GM19324 (cell line): ENCODE measurements at regions not wholly inside any gene's neighbourhood (a gene's known extent, or its start where the extent isn't known, plus 50 kb on each side); places are given as distances from the start of the nearest gene placed in this dataset.

Experiments used
- ATAC-seq: cut with Tn5 transposase; IDR thresholded peaks from one replicate; pipeline ENCODE4 v1.9.1; 2021; ENCODE audit warnings: mild to moderate bottlenecking, moderate library complexity; ENCODE audit not compliant: unreplicated experiment, low FRiP score

GRCh38 chr1:244336232-244336899, 115.3 kb downstream of the ADSS2 start:
- no peak for ATAC-seq

DNA sequence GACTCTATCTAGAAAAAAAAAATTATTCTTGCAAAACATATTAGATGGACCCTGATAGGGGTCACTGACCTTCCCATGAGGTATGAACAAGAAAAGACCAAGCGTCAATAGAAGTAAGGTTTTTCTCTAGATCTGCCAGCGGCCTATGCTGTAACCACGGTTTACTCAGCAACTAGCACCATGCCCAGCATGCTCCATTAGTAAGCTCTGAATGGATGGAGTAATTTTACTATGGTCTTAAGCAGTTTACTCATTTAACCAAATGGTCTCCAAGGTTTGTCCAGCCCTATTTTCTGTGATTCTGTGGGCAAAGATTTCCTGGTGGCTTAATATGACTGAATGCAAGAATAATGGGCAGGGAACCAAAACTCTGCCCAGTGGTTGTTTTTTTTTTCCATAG, 113.9 kb downstream of the ADSS2 start:
- no peak for ATAC-seq

GRCh38 chr1:244339073-244339692, 112.5 kb downstream of the ADSS2 start:
- ATAC-seq: no peak

DNA sequence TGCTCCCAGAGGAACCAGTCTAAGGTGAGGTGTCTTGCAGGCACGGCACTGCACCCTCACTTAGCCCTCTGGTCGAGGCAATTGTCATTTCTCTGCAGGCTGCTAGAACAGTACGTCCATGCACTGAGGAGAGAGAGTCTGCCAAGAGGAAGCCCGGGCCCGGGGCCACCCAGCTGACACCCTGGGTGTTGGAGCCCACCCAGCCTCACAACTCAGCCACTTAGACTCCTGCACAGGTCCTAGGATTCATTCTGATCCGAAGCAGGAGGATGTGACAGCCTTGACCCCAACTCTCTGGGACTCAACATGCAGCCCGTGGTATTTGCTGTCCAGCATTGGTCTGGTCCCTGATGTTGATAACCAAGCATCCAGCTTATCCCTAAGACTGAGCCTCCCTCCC, 111.9 kb downstream of the ADSS2 start:
- no peak for ATAC-seq

DNA sequence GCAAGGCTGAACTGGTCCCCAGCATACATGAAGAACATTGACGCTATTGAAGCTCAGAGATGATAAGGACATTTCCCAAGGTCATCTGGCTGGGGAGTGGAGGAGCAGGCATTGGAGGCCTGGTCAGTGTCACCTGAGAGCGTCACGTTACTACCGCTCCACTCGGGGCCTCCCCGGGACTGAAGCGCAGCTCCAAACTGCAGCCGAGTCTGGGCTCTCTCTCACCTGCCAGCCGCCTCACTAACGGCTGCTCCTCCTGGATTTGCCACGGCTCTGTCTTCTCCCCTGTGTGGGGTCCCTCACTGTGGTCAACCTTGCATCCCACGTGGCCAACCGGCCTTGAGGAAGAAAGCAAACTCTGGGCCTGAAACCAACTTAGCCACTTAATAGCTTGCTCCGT, 111.3 kb downstream of the ADSS2 start:
- no peak for ATAC-seq

DNA sequence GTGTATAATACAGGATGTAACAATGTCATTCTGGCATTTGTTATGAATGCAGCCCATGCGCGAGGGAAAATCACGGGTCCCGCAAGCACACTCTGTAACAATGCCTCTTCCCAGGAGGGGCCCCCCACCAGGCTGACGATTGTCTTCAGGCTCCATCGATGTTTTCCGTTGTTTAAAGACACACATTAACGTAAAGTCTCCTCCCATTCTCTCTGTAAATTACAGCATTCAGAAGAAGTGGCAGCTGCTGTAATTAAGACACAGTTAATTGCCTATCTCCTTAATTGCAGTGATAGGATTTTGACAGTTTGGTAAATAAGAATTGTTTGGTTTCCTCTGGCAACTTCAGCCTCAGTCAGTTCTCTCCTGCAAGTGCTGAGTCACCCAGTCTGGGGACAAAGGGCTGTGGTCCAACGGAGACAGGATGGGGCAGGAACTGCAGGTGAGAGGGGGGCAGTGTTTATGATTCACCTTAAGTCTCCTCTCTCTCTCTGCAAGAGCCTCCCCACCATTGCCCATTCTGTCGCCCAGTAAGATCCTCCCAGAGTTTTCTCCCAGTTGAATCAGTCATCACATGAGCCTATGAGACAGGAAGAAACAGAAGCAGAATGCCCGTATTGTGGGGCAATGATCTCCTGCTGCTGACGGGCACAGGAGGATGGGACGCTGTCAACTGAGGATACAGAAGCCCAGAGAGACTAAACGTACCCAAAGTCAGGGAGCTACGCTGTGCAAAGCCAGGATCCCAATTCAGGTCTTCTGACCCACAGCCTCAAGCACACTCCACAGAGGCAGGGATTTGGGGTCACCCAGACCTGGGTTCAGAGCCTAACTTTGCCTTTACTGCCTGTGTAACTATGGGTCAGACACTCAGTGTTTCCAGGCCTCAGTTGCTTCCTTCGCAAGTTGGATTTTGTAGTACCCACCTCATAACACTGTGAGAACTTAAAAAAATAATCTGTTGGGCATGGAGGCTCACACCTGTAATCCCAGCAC, 110.0 kb downstream of the ADSS2 start:
- no peak for ATAC-seq

DNA sequence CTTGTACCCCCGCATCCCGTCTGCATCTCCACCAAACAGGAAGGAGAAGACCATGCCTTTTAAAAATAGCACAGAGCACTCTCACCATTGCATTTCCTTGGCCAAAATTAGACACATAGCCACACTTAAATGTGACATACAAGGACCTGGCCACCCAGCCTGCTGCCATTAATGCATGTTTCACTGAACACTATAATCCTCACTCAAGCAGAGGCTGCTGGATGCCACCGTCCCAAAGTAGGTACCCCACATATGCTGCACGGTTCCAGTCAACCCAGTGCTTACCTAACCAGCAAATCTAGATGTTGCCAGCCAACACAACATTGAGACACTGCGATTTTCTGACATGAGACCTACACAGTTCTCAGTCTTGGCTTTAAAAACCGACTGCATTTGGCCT, 107.7 kb downstream of the ADSS2 start:
- ATAC-seq: no peak

DNA sequence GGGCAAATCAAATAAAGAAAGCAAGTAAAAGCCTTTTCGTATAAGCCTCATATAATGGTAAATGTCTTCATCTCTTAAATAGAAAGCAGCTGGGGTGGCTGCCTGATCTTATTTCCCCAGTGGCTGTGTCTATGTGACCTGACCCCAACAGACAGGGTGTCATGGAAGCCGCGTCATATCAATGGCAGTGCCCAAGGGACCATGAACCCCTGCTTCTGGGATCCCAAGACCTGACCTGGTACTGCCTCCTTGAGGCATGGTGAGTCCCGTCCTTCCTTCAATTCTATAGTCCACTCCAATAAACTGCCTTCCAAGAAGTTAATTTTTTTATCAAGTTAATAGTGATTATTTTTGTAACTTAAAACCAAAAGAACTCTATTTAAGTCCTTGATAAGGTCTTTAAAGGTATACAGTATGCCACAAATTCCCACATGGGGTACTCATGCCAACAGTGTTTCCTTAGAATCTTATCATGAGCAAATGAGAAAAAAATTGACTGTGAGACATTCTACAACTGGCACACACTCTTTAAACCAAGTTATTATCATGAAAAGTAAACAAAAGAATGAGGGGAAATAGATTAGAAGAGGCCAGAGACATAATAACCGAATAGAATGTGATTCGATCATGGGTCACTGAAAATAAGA, 104.6 kb downstream of the ADSS2 start:
- ATAC-seq: no peak

DNA sequence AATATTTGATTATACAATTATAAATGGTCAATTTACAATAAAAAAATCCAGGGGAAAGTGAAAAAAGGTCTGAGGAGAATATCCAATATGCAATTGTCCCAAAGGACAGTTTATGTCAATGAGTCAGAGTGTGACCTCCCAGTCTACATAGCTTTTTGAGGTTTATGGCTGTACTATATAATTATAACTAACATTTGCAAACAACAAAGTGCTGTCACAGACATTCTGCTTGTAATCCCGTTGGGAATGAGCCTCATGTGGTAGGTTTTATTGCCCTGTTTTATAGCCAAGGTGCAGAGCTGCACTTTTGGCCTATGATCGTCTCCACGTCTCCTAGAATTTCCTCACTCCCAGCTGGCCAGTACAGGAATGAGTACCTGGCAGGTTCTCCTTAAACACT, 103.8 kb downstream of the ADSS2 start:
- no peak for ATAC-seq

GRCh38 chr1:244349103-244349531, 102.6 kb downstream of the ADSS2 start:
- ATAC-seq: no peak

DNA sequence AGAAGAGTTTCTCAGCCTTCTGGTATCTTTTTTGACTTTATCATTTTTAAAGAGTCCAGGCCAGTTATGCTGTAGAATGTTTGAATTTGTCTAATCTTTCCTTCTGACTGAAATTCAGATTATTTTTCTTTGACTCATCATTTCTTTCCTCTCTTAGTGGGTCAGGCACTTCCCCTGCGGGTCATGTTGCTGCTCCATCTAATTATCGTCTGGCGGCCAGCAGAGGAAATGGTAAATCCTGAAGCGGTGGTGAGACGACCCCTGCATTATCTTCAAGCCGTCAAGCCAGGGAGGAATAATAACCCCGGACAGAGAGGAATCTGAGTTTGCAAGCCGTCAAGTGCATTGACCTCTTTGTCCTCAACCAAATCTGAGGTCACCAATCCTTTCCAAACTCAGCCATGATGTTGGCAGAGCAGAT, 102.1 kb downstream of the ADSS2 start:
- no peak for ATAC-seq

DNA sequence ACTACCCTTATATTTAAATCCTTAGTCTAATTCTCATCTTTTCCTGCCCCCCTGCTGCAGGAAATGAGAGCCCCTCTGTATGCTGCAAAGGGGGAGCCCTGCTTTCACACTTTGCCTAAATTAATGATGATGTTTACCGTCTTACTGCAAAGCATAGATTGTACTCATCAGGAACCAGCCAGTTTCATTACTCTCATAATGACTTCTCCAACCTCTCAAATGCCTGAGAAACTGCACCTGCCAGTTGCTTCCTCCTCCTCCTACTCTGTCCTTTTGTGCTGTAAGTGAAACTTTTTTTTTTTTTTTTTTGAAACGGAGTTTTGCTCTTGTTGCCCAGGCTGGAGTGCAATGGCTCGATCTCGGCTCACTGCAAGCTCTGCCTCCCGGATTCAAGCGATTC, 101.7 kb downstream of the ADSS2 start:
- no peak for ATAC-seq

DNA sequence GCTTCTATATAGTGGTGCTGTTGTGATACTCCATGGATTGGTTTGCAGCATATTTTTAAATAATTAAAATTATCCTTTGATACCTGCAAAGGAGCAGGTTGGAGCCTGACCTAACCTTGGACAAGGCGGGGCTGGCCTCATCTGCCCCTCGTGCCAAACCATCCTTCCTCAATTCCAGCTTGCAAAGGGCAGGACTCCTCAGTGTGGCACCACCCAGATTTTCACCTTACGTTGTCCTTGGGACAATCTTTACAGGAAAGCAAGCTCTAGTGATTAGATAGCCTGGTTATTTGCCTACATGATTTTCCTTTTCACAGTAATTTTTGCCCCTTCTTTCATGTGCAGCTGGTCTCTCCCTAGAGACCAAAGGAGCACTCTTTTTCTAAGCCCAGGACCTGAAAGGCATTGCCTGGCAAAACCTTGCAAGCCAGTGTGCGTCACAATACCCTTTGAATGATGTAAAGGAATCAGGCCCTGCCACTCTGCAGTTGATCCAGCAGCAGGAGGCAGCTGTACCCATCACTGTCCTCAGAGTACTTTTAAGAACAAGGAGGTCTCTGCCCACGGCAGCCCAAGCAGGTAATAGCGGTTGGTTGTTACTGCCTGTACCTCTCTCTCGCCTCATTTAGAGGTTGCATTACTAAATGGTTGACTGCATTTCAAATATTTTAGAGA, 99.4 kb downstream of the ADSS2 start:
- ATAC-seq: no peak

GRCh38 chr1:244353551-244354091, 98.1 kb downstream of the ADSS2 start:
- no peak for ATAC-seq

- no peak for ATAC-seq
Observed at GRCh38 chr1:244354810-244355278, 96.9 kb downstream of the ADSS2 start.

GRCh38 chr1:244356376-244356775, 95.3 kb downstream of the ADSS2 start:
- no peak for ATAC-seq
